ENCODE measurements at regions not wholly inside any gene's neighbourhood (a gene's known extent, or its start where the extent isn't known, plus 50 kb on each side); places are given as distances from the start of the nearest gene placed in this dataset.

DNA sequence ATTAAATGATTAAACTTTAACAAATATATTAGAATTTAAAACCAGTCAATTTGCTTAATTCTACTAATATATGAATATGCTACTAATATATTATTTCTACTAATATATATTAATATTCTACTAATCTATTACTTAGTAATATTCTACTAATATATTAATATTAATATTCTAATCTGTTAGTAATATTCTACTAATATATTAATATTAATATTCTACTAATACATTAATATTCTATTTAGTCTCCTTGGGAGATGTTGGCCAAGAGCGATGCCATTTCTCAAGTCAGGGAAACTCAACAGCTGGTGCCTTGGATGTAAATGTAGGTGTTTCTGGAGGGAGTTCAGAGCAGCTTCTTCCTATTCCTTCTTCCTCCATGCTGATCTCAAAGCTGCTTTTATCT is 259.2 kb upstream of the TMTC4 start:
- FAIRE-seq: peak; percentile 96

DNA sequence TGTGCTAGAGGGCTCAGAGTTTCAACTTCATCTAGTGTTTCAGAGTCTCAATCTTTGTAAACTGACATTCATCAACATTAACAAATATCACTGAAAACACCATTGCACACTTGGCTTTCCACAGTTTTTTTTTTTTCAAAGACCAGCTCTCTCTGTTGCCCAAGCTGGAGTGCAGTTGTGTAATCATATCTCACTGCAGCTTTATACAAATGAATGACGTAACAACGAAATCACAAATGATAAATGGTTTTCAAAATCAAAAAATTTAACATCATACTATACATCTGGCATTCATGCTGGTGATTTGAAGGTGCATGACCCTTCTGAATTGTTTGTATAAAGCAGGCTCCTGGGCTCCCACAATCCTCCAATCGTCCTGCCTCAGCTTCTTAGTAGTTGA is 248.0 kb upstream of the TMTC4 start:
- no peak for FAIRE-seq

DNA sequence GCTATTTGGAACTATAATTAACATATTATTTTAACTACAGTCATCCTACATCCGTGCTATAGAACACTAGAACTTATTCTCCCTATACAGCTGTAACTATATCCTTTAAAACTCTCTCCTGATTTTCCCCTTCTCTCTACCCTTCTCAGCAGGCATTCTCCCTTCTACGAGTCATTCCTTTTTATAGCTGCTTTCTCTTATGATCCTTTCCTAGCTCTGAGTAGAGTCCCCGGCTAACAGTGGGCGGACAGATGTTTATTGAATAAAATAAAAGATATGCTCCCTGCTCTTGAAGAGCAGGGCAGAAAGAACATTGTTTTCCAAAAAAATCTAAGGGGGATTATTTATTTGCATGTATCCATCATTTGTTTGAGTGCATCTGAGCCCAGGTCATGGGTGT is 246.5 kb upstream of the TMTC4 start:
- no peak for FAIRE-seq

DNA sequence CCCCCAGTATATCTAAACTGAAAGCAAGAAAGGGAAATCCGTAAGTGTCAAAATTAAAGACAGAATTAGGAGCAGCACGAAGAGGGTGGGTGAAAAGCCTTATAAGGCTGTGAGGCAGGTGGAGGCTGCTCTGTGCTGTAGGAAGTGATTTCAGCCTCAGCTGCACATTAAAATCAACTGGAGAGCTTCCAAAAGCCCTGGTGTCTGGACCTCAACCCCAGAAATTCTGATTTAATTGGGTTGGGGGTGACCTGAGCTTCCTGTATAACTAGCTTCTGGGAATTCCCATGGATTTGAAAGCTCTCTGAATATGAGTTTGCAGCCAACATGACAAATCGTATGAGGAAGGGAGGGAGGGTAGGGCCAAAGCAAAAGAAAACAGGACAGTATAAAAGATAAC is 242.4 kb upstream of the TMTC4 start:
- no peak for FAIRE-seq

DNA sequence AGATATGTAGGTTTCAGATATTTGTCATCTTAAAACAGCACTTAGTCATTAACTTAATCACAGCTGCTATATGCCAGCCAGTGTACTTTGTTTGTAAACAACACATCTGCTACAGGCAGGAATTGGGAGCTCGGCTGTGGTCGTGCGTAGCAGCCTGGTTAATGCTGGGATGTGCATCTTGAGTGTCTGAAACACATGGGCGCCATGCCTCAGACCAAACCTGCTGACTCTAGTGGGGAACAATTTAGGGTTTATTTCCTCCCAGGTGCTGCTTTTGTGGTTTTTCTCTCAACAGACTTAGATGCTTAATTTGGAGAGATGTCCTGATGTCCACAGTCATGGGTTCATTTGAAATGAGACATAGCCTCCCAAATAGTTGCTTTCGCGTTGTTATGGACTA is 238.5 kb upstream of the TMTC4 start:
- no peak for FAIRE-seq

DNA sequence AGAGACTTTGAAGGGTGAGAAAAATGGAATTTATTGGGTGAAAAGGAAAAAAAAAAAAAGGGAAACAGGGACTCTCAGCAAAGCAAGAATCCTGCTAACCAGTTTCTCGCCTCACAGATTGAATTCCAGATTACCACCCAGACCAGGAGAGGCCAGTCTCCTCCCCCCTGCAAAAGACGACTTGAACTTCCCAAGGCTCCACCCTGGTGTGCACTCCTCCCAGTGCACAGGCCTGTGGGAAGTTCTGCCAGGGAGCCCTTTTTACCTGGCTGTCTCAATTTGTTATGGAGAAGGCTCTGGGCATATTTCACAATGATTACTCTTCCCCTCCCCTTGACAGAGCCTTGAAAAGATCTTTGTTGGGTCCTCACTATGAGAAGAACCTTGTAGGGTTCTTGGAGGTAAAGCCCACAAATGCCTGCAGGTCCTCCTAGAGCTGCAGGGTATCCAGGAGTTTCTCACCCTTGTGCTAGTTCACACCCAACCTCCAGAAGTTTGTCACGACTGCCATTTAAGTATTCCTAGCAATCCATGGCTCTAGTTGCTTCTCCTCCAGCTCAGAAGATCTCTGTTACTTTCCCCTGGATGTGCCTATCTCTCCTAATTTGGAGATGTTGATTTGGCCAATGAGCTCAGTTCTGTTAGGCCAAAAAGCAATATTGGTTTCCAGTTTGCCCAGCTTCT is 229.8 kb upstream of the TMTC4 start:
- FAIRE-seq: no peak

DNA sequence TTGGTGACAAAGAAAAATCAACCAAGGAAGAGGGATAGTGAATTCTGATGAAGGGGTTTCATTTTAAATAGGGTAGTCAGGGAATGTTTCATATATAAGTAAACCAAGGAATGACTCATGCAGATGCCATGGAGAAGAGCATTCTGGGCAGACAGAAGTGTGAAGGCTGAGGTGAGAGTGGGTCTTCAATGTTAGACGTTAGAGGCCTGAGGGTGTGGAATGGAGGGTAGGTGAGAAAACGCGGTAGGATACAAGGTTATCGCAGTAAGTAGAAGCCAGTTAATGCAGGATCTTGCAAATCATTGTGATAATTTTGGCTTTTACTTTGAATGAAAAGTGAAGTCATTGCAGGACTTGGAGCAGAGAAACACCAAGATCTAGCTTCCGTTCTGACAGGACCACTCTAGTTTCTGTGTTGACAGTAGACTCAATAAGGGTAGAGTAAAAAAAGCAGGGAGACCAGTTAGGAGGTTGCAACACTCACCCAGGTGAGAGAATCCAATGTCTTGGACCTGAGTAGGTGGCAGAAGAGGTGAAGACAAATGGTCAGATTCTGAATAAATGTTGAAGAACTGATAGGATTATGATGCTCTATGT is 225.2 kb upstream of the TMTC4 start:
- no peak for FAIRE-seq

DNA sequence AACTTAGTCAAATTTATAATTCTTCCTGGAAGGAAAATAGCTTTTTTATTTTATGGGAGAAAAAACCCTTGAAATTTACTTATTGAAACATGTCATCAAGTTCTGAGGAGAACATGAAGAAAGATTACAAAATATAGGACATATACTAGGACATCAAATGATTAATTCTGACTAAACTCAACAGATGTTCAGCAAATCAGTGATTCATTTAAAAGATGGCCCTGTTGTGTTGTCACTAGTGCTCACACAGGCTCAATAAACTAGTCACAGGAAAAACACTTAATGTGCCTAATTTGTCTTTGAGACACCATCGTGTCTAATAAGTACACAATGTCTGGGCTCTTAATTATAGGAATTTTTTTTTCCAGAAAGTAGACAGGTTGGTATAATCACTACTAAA is 223.8 kb upstream of the TMTC4 start:
- no peak for FAIRE-seq

DNA sequence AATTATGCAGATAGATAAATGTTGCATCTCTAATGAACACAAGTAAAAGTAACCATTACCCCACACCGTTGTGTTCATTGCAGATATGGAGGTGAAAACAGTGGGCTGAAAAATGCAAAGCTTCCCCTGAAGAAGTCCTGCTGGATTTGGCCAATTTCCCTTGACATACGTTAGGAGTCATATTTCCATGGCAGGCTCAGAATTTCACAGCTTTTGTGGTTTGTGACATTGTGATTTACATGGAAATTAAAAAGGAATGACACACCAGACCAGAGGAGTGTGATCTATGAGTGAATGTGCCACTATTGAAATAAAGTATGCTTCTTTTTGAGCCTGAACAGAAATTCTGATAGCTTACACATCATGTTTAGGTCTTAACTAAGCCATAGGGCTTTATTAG is 221.1 kb upstream of the TMTC4 start:
- FAIRE-seq: no peak

DNA sequence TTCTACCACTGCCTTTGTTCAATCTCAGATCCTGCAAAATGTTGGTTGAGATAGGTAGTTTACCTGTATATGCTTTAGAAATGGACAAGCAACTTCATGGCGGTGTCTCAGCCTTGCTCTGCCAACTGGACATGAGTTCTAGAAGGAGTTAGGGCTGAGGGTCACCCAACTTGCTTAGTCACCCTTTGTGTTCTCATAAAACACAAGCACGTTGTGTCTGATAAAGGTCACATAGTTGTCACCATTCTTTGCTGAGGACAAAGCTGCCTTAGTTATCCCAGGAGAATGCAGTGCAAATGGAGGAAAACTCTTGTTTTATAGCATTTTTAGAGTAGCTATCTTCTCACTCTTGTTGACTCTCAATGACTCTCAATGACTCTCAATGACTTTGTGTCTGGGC is 218.4 kb upstream of the TMTC4 start:
- no peak for FAIRE-seq

DNA sequence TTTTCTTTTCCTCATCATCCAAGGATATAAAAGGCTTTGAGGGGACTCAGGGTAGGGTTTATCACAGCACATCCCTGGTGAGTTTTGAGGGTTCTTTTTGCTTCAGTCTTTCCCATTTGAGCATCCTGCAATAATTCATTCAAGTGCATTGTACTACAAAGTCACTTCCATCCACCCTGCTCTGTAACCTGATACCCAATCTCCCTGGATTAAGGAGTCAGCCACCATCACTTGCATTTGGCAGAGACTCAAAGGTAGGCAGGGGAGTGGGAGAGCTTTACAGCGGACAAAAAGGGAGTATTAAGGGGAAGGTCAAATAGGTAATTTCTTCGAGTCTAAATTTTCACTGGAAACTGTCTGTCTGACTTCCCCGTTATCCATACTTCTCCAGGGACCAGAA is 216.1 kb upstream of the TMTC4 start:
- no peak for FAIRE-seq

DNA sequence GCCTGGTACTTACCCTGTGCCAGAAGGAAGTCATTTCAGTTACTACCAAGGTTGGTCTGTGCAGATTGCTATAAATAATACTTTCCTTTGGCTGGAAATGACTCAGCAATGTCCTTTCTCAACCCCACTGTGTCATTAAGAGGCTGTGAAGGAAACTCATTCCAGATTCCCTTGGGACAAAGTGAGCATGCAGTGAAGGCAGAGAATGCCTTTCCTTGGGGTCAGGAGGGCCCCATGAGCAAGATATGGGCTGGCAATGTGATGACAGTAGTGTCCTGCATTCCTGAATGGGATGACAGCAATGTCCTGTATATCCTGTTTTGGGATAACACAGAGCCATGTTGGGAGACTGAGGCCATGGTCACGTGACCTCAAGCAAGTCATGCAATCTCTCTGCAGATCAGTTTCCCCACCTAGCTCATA is 213.1 kb upstream of the TMTC4 start:
- no peak for FAIRE-seq

DNA sequence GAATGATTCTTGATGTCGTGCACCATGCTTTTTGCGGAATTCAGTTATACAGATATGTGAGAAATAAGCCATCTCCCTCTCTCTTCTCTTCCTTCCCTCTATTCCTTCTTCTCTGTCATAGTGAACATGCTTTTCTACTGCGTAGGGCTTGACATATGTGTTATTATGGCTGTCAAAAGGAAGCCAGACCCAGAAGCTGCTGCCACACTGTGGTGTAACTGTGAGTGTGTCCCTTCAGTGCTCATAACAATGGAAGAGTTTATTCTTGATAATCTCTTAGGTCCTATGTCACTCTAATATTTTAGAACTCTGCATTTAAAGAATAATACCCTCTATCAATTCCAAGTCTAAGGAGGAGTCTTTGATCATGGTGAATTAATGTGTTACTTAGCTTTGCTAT is 208.9 kb upstream of the TMTC4 start:
- no peak for FAIRE-seq

DNA sequence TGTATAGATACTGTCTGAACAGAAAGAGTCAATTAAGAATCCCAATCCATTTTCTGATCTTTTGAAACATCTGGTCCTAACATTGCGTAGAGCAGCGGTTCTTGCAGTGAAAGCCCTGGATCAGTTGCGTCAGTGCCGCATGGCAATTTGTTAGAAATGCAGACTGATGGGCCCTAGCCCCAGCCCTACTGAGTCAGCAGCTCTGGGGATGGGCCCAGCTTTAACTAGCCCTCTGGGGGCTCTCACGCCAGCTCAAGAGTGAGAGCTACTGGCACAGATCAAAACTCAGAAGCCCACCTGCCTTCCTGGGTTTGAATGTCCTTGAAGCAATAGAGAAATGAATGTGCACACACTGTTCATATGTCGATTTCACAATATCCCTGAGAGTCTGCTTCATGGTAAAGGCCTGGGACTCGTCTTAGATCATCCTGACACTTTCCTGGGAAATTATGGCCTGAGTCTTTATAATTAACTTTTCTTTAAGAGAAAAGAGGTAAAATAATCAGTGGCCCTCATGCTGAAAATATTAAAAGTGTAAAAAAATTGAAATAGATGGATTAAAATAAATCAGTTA is 206.8 kb upstream of the TMTC4 start:
- no peak for FAIRE-seq

DNA sequence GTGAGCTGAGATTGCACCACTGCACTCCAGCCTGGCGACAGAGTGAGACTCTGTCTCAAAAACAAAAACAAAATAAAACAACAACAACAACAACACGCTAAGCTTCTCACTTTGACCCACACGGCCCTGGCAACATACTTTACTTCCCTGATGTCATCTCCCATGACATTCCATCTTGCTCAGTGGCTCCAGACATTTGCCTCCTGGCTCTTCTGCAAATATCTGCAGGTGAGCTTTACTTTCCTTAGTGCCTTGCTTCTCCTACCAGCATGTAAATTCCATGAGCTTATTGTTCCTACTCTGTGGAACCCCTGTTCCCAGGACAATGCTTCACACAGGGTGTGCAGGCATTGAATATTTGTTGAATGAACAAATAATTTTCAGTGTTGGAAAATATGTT is 205.6 kb upstream of the TMTC4 start:
- FAIRE-seq: no peak

DNA sequence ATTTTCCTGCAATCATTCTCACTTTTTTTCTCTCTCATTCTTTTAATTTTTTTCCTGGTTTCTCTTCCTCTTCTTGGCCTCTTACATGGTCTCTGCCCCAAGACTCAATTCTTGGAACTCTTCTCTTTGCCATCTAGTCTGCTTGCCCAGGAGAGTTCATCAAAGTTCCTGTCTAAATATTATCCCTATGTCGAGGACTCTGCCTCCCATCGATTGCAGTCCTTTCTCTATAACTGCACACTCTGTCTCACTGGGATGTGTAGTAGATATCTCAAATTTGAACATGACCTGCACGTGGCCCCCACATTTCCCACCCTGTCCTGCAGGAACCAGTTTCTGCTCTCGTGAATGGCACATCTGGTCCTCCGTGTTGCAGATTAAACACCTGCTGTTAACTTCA is 204.7 kb upstream of the TMTC4 start:
- no peak for FAIRE-seq

DNA sequence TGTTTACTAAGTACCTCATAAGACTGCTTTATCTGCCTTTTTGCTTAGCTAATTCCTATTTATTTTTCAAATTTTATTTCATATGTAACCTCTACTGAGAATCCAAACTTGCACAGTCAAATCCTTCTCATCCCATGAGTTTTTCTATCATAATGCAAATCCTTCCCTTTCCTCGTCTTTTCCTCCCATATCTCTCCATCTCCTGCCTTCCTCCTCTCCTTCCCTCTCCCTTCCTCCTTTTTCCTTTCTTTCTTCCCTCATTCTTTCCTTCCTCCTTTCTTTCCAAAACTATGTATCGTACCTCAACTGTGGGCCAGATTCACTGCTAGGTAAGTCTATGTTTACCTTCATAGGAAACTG is 201.4 kb upstream of the TMTC4 start:
- FAIRE-seq: no peak

DNA sequence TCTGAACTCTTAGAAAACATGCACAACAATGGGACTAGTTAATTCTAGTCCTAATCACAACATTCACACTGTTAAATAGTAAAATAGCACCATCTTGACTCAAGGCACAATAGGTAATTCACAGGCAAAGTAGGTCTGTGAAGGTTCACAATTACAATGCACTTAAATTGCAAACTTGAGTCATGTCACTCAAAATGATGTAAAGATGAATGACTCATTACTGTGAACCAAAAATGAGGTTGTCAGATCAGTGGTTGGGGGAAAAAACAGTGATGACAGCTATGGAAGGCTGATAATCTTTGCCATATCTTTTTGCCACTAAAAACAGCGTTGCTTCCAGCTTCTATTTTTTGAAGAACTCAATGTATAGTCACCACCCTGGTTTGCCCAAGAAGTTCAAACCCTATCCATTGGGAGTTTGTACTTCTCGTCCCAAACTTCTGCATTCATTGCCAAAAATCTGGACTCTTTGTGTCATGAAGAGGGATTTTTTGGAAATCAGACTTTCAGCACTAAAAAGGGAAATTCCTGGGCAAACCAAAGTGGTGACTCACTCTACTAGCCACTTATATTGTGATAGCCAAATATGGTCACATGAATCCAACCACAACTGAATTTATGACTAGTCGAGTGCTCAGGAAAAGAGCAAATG is 200.9 kb upstream of the TMTC4 start:
- no peak for FAIRE-seq

DNA sequence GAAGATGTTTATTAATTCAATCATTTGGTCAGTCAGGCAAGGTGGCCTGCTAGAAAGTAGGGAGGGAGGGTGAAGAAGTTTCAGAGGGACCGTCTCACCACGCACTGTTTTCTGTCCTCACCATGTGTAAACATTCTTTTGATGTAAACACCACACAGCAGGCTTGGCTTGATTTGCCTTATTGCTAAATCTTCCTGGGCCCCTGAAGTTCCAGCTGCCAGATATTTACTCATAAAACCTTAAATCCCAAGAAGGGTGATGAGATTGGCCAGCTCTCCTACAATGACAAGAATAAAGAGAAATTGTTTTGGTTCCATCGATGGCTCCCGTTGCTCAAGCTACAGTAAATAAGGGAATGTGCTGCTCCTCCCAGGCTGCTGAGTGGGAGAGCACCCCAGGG is 198.2 kb upstream of the TMTC4 start:
- no peak for FAIRE-seq

DNA sequence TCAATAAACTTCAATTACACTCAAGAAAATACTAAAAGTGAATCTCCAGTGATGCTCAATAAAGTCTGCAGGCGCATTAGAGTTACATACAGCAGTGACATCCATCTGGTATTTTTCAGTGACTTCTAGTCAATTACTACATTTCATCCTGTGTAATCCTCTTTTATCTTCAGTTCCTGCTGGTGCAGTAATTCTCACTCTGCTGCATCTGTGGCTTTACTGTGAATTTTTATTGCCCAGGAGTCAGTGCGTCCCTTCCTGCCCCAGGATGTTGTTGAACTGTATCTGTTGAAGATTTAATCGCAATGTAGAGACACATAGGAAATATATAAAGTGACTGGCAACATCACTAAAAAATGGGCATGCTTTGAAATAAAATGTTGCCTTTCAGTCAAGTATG is 196.3 kb upstream of the TMTC4 start:
- no peak for FAIRE-seq

DNA sequence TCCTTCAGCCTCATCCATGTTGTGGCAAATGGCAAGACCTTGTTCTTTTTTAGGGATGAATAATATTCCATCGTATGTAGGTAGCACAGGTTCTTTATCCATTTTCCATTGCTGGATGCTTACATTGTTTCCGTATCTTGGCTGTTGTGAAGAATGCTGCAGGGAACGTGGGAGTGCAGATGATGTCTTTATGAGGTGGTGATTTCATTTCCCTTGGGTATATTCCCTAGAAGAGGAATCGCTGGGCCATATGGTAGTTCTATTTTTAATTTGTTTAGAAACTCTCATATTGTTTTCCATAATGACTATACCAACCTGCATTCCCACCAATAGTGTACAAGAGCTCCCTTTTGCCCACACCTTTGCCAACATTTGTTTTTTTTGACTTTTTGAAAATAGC is 186.3 kb upstream of the TMTC4 start:
- FAIRE-seq: no peak

DNA sequence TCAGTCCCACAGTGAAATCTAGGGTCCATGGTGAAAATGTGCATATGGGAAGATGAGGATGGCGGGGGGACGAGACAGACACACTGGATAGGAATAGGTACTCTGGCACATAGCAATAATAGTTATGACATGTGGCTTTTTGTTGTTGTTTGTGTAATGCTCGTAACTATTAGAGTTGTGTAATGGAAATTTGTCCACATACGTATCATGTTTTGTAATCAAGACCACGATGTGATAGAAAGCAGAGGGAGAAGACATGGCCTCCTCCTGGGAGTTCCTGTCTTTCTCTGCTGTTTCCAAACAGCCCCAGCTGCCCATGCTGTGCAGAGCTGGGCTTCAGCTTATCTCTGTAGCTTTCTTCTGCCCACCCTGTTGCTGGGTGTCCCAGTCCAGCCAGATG is 185.3 kb upstream of the TMTC4 start:
- FAIRE-seq: no peak

DNA sequence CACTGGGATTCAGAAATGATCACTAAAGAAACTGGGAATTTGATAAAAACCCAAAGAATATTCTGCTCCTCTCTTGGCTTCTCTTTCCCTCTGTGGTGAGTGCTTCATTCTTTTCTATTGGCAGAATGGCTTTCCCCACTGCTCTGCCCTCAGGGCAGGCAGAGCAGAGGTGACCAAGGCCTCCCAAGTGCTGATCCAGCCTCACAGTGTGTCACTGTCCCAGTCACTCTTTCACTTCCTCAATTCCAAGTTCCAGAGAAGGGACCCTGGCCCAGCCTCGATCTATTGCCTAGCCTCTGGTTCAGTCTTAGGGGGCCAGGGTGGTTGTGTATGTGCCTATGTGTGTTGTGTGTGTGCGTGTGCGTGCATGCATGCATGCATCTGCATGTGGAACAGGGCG is 180.6 kb upstream of the TMTC4 start:
- FAIRE-seq: no peak

DNA sequence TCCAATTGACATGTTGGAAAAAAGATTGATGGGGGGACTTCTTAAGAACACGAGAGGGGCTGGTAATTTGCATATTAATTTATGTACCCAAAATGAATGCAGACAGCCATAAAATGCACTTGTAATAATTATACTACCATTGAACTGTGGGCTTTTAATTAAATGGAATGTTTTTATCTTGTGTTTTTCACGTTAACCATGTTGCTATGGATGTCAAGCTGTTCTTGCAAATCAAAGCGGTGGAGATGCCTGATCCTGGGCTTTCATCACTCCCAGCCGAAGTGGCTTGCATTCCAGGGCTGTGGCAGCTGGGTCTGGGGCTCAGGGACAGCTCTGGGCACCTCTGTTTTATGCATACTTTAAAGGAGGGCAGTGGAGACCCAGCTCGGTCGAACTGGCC is 179.4 kb upstream of the TMTC4 start:
- FAIRE-seq: no peak

DNA sequence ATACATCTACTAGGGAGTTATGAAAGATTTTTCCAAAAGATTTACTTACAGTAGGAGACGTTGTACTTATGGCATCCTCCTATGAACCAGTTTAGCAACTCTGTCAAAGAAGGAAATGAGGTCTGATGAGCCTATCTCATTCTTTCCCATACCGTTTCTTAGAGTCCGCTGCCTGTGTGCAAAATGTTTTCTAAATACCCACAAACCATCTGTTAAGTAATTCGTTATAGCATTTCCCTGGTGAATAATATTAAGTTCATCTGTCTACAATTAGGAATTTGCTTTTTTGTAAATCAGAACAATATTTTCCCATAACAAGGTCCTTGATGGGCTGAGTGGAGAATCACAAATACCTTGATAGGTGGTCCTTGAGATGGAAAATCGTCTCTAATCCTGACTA is 178.8 kb upstream of the TMTC4 start:
- FAIRE-seq: no peak
